T-helper 1 cell treated with Interleukin-12 subunit alpha and Interleukin-12 subunit beta and Interleukin-4 antibody, amounts not matched to agents 30 μg/mL and 1 μg/mL, for 36 hours (primary cell): ENCODE measurements at regions not wholly inside any gene's neighbourhood (a gene's known extent, or its start where the extent isn't known, plus 50 kb on each side); places are given as distances from the start of the nearest gene placed in this dataset.
"Not testable (repeated sequence)": the region's sequence is repeated elsewhere in the genome, so short reads cannot be mapped to it uniquely, and the experiment has no call there.

Source experiments
- H3K27ac Mint-ChIP-seq: one replicate; pipeline ENCODE4 v1.8.0; 2021; ENCODE audit warnings: mild to moderate bottlenecking, mixed read lengths
- H3K27me3 Mint-ChIP-seq: one replicate; pipeline ENCODE4 v1.8.0; 2021; ENCODE audit warnings: low read depth, mixed read lengths
- H3K36me3 Mint-ChIP-seq: one replicate; pipeline ENCODE4 v1.8.0; 2021; ENCODE audit warnings: low read depth, mixed read lengths
- H3K4me1 Mint-ChIP-seq: one replicate; pipeline ENCODE4 v1.8.0; 2021; ENCODE audit warnings: low read depth, mixed read lengths
- H3K4me3 Mint-ChIP-seq: one replicate; pipeline ENCODE4 v1.8.0; 2021; ENCODE audit warnings: mild to moderate bottlenecking, moderate library complexity, mixed read lengths
- H3K9me3 Mint-ChIP-seq: one replicate; pipeline ENCODE4 v1.8.0; 2021; ENCODE audit warnings: mixed read lengths

DNA sequence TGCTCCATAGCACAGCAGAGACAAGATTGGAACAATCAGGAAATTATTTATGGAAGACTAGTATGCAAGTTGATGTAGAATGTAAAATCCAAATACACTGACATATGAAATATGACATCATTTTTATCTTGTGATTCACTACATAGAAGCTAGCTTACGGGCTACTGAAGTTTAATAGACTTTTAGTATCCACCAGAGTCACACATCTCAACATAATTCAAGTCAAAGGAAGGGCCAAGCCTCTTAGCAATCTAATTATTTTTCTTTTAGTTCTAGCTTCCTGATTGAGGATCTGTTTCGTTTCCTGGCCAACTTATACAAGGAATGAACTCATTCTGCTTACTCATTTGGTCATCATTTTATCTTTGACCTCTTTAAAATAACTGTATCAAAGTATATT, 234.4 kb upstream of the CHRM3 start:
- no peak overlapping the region for H3K4me3 Mint-ChIP-seq
- no peaks in the 10 kb centered on the region for H3K4me1 Mint-ChIP-seq
- no peak overlapping the region for H3K27ac Mint-ChIP-seq
- H3K36me3 Mint-ChIP-seq, result no peaks in the 10 kb centered on the region
- no peaks in the 10 kb centered on the region for H3K27me3 Mint-ChIP-seq
- no peaks in the 10 kb centered on the region for H3K9me3 Mint-ChIP-seq

DNA sequence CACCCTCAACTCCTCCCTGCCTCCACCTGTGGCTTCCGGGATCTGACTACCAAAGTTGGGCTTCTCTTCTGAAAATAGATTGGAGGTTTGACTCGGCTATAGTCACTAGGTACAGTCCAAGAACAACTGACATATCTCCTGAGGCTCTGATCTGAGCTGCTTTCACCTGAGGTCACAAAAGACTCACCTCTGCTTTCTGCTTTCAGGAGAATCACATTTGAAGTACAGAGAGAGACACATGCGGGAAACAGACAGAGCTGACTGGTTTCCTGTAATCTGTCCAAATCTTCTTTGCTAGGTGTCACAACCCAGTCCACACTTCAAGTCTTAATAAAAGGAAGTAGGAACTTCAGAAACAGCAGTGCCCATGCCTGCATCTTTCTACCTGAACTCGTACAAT, 245.4 kb upstream of the CHRM3 start:
- Mint-ChIP-seq H3K27ac (no peak overlapping the region), H3K4me1 (no peaks in the 10 kb centered on the region), H3K9me3 (peaks cover 6% of the 10 kb centered on the region), H3K4me3 (no peak overlapping the region), H3K27me3 (no peaks in the 10 kb centered on the region), H3K36me3 (no peaks in the 10 kb centered on the region)

DNA sequence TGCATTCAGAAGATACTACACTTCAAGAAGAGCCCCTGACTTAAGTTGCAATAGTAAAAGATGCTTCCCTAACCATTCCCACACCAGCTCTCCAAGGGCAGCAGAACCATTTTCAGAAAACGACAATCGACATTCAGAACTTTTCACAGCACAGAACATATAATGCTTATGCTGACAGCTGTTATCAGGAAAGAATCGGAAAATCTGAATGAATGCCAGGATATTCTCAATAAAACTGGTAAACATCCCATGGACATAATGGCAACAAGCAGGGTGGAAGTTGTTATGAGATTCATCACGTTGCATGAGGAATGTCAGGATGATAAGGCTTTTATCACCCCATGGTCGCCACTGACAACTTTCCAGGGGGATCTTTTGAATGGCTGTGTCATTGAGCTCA, 246.6 kb upstream of the CHRM3 start:
- Mint-ChIP-seq H3K9me3 (peaks cover 6% of the 10 kb centered on the region), H3K4me3 (no peak overlapping the region), H3K4me1 (no peaks in the 10 kb centered on the region), H3K27ac (no peak overlapping the region), H3K27me3 (no peaks in the 10 kb centered on the region), H3K36me3 (no peaks in the 10 kb centered on the region)

GRCh38 chr1:239128541-239128940, 257.8 kb upstream of the CHRM3 start:
- Mint-ChIP-seq H3K4me1 (no peaks in the 10 kb centered on the region), H3K9me3 (no peaks in the 10 kb centered on the region), H3K4me3 (no peak overlapping the region), H3K27ac (no peak overlapping the region), H3K36me3 (no peaks in the 10 kb centered on the region), H3K27me3 (no peaks in the 10 kb centered on the region)

DNA sequence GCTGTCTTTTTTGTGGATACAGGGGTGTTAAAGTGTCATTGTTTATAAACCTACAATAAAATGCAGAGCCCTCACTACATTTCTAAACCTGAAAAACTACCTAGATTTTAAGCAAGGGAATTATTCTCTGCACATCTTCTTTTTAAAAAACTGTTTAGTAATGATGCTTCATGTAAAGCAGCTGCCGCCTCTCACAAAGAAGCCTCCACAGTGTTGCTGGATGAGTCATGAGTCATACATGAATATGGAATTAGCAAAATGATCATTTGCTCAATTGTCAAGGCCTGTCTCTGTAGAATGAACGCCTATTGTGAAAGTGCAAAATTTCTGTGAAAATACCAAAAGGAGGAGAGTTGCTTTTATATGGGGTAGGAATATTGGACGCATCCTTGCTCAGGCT, 259.5 kb upstream of the CHRM3 start:
- Mint-ChIP-seq H3K9me3 (no peaks in the 10 kb centered on the region), H3K27ac (no peak overlapping the region), H3K36me3 (no peaks in the 10 kb centered on the region), H3K4me1 (no peaks in the 10 kb centered on the region), H3K27me3 (no peaks in the 10 kb centered on the region), H3K4me3 (no peak overlapping the region)

GRCh38 chr1:239125893-239126292, 260.5 kb upstream of the CHRM3 start:
- Mint-ChIP-seq H3K27me3 (no peaks in the 10 kb centered on the region), H3K9me3 (peaks cover 7% of the 10 kb centered on the region), H3K4me3 (no peak overlapping the region), H3K36me3 (no peaks in the 10 kb centered on the region), H3K4me1 (no peaks in the 10 kb centered on the region), H3K27ac (no peak overlapping the region)

DNA sequence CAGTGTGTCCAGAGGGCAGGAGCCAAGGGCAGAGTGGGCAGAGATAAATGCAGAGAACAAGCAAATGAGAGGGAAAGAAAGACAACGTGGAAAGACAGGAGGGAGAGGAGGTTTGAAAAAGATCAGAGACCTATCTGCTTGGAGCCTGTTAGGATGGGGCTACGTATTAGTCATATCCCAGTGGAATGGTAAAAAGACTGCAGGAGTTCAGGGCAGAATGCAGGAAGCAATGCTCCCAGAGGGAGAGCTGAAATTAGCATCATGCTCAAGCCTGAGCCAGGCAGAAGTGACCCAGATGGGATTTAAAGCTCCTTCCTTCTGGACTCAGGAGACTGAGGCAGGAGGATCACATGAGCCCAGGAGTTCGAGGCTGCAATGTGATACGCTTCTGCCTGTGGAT, 261.3 kb upstream of the CHRM3 start:
- H3K4me3 Mint-ChIP-seq, result no peak overlapping the region
- no peaks in the 10 kb centered on the region for H3K27me3 Mint-ChIP-seq
- no peaks in the 10 kb centered on the region for H3K36me3 Mint-ChIP-seq
- H3K9me3 Mint-ChIP-seq, result peaks cover 7% of the 10 kb centered on the region
- H3K27ac Mint-ChIP-seq, result no peak overlapping the region
- no peaks in the 10 kb centered on the region for H3K4me1 Mint-ChIP-seq

- Mint-ChIP-seq H3K4me1 (no peaks in the 10 kb centered on the region), H3K36me3 (no peaks in the 10 kb centered on the region), H3K27ac (no peak overlapping the region), H3K9me3 (peaks cover 7% of the 10 kb centered on the region), H3K4me3 (no peak overlapping the region), H3K27me3 (no peaks in the 10 kb centered on the region)
Observed at GRCh38 chr1:239123260-239123659, 263.1 kb upstream of the CHRM3 start.

GRCh38 chr1:239112101-239112935, 274.1 kb upstream of the CHRM3 start:
- H3K9me3 Mint-ChIP-seq, result no peaks in the 10 kb centered on the region

DNA sequence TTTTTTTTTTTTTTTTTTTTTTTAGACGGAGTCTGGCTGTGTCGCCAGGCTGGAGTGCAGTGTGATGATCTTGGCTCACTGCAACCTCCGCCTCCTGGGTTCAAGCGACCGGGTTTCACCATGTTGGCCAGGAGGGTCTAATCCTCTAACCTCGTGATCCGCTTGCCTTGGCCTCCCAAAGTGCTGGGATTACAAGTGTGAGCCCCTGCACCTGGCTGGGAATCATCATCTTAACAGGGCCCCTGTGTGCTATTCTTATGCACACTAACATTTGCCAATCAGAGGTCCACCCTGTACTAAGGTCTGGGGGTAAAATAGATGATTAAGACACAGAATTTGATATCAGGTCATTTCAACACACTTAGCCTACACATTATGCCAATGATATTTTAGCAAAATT, 278.7 kb upstream of the CHRM3 start:
- Mint-ChIP-seq H3K27ac (no peak overlapping the region), H3K27me3 (no peaks in the 10 kb centered on the region), H3K36me3 (no peaks in the 10 kb centered on the region), H3K4me3 (no peak overlapping the region), H3K9me3 (no peaks in the 10 kb centered on the region), H3K4me1 (no peaks in the 10 kb centered on the region)

More at GRCh38 chr1:239112101-239112935, 274.1 kb upstream of the CHRM3 start:
- Mint-ChIP-seq H3K4me1 (no peaks in the 10 kb centered on the region), H3K4me3 (no peak overlapping the region), H3K27ac (no peak overlapping the region), H3K27me3 (no peaks in the 10 kb centered on the region), H3K36me3 (no peaks in the 10 kb centered on the region)

DNA sequence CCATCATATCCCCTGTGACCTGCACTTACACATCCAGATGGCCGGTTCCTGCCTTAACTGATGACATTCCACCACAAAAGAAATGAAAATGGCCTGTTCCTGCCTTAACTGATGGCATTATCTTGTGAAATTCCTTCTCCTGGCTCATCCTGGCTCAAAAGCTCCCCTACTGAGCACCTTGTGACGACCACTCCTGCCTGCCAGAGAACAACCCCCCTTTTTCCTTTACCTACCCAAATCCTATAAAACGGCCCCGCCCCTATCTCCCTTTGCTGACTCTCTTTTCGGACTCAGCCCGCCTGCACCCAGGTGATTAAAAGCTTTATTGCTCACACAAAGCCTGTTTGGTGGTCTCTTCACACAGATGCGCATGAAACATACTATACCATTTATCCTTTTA, 279.7 kb upstream of the CHRM3 start:
- H3K4me1 Mint-ChIP-seq, H3K27ac Mint-ChIP-seq, H3K36me3 Mint-ChIP-seq, H3K4me3 Mint-ChIP-seq, H3K9me3 Mint-ChIP-seq, H3K27me3 Mint-ChIP-seq: not testable (repeated sequence)

DNA sequence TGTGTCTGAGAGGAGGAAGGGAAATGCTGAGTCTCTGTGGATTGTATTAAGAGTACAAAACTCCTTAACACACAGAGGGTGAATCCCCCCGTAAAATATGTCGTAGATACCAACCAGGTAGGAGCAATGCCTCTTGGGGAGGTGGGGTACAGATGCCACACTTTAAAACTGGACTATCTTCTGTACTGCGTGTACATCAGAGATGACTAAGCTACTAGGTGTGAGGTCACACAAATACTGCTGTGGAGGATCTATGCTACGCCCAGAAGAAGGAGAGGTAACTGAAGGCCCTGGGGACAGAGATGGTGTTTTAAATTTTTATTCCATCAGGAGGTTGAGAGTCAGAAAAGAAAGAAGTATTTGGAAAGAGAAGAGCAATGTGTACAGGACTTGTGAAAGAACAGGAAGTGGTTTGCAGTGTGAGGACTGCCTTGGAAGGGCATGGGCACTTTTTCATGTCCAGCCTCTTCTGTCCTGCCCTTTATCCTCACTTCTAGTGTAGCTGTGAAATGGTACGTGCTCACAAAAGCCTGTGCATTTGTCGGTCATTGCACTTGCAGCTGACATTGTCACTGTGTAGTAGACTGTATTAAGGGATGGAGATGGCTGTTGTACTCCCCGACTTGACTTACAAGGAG, 287.8 kb upstream of the CHRM3 start:
- Mint-ChIP-seq H3K36me3 (no peaks in the 10 kb centered on the region), H3K4me3 (no peak overlapping the region), H3K27ac (no peak overlapping the region), H3K27me3 (no peaks in the 10 kb centered on the region), H3K9me3 (no peaks in the 10 kb centered on the region), H3K4me1 (no peaks in the 10 kb centered on the region)

DNA sequence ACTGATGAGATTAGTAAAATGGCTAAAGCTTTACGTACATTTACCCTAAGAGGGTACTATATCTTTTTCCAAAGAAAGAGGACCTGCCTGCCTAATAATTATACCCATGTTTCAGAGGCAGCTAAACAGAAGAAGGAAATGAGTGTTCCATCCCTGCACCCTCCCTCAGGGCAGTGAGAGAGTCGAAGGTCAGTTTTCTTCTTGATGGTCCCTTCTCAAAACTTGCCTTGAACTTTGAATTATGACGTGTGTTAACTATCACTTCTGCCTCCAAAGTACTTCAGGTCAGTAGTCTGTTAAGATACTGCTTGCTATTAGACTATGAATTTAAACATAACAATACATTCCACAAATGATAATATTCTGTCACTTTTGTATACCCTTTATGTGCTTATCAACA, 294.8 kb upstream of the CHRM3 start:
- H3K9me3 Mint-ChIP-seq, result no peaks in the 10 kb centered on the region
- H3K4me3 Mint-ChIP-seq, result no peak overlapping the region
- no peaks in the 10 kb centered on the region for H3K4me1 Mint-ChIP-seq
- no peaks in the 10 kb centered on the region for H3K27me3 Mint-ChIP-seq
- H3K27ac Mint-ChIP-seq, result no peak overlapping the region
- no peaks in the 10 kb centered on the region for H3K36me3 Mint-ChIP-seq

DNA sequence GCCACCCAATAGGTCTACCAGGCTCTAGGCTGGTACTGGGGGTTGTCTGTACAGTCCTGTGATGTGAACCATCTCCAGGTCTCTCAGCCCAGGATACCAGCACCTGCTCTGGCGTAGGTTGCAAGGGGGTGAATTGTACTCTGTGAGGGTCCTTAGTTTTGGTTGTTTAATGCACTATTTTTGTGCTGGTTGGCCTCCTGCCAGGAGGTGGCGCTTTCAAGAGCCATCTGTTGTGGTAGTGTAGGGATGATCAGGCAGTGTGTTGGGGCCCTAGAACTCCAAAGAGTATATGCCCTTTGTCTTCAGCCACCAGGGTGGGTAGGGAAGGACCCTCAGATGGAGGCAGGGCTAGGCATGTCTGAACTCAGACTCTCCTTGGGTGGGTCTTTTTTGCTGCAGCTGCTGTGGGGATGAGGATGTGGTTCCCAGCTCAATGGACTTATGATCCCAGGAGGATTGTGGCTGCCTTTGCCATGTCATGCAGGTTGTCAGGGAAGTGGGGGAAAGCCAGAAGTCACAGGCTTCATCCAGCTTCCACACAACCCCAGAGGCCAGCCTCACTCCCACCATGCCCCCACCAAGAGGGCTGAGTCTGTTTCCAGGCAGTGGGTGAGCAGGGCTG, 301.8 kb upstream of the CHRM3 start:
- Mint-ChIP-seq H3K4me3 (no peak overlapping the region), H3K4me1 (no peaks in the 10 kb centered on the region), H3K9me3 (peaks cover 20% of the 10 kb centered on the region), H3K27me3 (no peaks in the 10 kb centered on the region), H3K36me3 (no peaks in the 10 kb centered on the region), H3K27ac (no peak overlapping the region)

DNA sequence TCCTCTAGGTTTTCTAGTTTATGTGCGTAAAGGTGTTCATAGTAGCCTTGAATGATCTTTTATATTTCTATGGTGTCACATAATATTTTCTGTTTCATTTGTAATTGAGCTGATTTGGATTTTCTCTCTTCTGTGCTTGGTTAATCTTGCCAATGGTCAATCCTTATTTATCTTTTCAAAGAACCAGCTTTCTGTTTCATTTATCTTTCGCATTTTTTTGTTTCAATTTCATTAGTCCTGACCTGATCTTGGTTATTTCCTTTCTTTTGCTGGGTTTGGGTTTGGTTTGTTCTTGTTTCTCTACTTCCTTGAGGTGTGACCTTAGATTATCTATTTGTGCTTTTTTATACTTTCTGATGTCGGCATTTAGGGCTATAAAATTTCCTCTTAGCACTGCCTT, 304.4 kb upstream of the CHRM3 start:
- not testable (repeated sequence) for H3K27ac Mint-ChIP-seq, H3K4me3 Mint-ChIP-seq, H3K4me1 Mint-ChIP-seq, H3K36me3 Mint-ChIP-seq, H3K27me3 Mint-ChIP-seq
- H3K9me3 Mint-ChIP-seq, result peaks cover 20% of the 10 kb centered on the region
